ENCODE measurements at regions not wholly inside any gene's neighbourhood (a gene's known extent, or its start where the extent isn't known, plus 50 kb on each side); places are given as distances from the start of the nearest gene placed in this dataset.
"Not testable (repeated sequence)": the region's sequence is repeated elsewhere in the genome, so short reads cannot be mapped to it uniquely, and the experiment has no call there.

DNA sequence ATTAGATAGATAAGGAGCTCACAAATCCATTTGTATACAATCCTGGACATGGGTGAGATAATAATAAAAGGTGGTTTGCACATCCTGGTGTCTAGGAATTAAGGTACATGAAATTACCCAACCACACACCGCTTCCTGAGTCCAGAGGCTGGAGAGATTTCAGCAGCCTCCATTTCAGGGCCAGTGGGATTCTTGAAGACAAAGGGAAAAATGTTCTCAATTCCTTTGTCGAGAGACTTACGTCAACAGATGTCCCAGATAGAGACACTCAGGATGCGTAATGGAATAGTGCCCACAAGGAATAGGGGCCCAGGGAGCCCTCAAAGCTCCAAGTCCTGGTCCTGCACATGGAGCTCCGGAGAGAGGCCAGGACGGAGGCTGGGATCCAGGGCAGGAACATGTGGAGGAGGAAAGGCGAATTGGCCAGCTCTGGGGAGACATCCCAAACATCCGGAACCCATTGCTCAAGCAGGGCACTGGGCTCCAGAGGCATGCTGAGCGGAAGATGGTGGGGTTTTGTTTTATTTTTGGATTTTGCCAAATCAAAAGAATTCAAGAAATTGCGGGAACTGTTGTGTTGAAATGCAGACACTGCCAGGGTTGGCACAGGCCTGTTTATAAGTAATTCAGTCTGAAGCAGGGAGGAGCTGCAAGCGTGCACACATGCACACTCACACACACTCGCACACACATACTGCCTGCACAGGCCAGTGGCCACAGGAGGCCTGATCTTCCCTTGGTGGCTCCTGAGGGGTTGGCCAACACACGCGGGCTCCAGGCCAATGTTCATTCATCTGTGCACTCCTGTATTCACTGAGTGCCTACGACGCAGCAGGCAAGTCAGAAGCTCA, 97.2 kb downstream of the NOG start:
- DNase-seq (ENCODE audit: low read depth in 2 of 2, low spot score in 1 of 2) = no peak

DNA sequence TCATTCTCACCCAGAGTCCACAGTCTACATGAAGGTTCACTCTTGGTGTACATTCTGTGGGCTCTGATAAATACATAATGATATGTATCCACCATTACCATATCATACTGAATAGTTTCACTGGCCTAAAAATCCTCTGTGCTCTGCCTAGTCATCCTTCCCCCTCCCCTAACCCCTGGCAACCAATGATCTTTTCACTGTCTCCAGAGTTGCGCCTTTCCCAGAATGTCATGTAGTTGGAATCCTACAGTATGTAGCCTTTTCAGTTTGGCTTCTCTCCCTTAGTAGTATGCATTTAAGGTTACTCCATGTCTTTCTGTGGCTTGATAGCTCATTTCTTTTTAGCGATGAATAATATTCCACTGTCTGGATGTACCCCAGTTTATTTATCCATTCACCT, 101.3 kb downstream of the NOG start:
- no peak for DNase-seq (ENCODE audit: low read depth in 2 of 2, low spot score in 1 of 2)

DNA sequence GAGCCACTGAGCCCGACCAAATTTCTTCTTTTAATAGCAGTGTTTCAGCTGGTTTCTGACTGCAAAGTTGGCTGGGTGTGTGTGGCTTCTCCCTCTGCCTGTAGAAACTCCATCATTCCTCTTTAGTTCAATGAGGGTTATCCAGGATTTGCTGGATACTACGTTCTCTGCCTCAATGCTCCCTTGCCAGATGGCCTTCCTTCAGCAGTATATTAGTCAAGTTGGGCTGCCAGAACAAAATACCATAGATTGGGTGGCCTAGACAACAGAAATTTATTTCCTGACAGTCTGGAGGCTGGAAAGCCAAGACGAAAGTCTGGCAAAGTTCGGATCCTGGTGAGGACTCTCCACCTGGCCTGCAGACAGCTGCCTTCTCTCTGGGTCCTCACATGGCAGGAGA, 103.7 kb downstream of the NOG start:
- DNase-seq (ENCODE audit: low read depth in 2 of 2, low spot score in 1 of 2) = no peak

DNA sequence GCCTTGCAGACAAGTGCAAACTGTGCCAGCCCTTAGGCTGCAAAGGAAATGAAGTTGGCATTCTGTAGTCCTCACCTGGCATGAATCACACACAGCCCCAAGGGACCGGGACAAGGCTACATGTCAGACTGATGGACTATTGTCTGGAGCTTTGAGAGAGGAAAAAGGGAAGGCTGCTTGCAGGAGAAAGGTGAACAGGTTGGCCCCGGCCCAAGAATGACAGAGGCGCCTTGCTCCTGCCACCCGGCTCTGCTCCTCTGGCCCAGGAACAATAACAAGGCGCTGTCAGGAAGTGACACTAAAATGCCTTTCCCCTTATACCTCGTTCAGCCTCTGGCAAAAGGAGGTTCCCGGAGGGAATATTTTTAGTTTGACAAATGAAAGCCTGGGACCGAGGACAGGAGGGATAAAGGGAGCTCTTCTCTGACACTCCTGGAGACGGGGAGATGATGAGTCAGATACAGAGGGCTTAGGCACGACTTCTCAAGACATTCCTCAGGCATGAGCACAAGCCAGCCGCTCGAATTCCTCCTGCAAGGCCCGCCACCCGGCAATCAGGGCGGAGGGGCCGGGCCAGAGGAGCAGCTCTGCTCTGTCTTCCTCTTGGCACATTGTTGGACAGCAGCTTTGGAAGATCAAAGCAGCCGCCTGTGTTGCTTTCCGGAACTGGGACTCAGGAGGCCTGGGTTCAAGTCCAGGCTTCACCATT, 105.8 kb downstream of the NOG start:
- no peak for DNase-seq (ENCODE audit: low read depth in 2 of 2, low spot score in 1 of 2)

- DNase-seq (ENCODE audit: low read depth in 2 of 2, low spot score in 1 of 2) = no peak
These were observed 107.5 kb downstream of the NOG start for GRCh38 chr17:56700919-56701420.

DNA sequence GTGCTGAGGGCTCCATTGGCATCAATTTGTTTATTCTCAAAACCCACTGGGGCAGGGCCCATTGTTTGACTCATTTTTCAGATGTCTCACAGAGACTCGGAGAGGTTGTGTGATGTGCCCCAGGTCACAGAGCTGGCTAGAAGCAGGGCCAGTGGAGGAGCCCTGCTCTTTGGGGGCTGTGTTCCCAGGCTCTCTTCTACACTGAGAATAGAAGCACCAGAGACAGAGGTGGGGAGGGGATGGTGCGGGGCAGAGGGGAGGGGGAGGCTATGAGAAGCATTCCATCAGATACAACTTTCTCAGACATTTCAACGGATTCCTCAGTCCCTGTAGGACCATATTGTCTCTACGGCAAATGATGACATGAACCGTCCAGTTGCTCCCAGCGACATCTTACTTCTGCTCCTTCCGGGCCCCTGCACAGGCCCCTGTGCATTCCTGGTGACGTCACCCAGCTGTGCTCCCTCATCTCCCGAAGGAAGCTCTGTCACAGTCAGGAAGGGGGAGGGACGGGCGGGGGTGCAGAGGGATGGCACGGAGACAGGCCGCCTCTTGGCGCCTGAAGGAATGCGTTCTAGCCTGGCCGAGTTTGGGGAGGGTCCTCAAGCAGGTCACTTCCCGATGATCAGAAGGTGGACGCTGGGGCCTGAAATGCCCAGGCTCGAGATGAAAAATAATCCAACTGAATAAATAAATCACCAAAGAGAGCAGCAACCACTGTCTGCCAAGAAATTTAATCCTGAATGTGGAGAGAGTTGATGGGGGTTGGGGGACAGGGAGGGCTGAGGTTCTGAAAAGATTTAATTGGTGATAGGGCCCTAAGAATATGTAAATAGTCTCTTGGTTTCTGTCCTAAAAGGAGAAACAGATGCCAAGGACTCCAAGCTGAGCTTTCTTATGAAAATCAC, 114.1 kb downstream of the NOG start:
- no peak for DNase-seq (ENCODE audit: low read depth in 2 of 2, low spot score in 1 of 2)

DNA sequence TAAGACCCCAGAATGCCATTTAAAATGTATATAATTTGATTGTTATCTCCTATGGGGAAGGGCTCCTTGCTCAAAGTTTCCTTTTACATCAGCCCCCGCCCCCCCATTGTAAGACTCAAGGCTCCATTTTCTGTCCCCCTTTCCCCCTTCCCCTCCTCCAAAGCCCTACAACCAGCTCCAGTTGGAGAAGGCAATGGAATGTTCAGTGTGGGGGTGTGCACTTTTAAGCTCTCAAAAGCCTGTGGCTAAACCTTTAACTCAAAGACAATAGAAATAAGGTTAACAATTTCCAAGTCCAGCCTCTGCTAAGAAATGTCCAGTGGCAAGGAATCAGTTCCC, 114.7 kb downstream of the NOG start:
- no peak for DNase-seq (ENCODE audit: low read depth in 2 of 2, low spot score in 1 of 2)

DNA sequence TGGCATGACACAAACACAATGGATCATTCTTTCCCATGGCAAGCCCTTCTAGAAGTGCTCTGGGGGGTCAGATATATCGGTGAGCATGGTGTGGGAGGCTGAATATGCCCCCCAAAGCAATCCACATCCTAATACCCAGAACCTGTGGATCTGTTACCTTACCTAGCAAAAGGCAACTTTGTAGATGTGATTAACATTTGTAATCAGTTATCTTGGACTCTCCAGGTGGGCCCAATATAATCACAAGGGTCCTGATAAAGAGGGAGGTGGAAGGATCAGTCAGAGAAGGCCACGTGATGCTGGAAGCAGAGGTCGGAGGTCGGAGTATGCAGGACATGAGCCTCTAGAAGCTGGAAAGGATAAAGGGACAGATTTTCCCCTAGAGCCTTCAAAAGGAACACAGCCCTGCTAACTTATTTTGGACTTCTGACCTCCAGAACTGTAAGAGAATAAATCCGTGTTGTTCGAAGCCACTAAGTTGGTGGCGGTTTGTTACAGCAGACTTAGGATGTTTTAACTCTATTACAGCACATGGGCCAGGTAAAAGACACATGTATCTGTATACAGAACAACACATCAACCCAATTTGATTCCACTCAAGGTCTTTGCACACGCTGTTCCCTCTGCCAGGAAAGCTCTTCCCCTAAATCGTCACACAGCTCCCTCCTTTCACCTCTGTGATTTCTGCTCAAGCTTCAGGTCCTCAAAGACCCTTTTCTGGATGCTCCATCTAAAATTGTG, 115.3 kb downstream of the NOG start:
- DNase-seq (ENCODE audit: low read depth in 2 of 2, low spot score in 1 of 2) = no peak

GRCh38 chr17:56710986-56711385, 117.5 kb downstream of the NOG start:
- DNase-seq (ENCODE audit: low read depth in 2 of 2, low spot score in 1 of 2) = no peak

GRCh38 chr17:56715613-56716357, 117.9 kb downstream of the C17orf67 start:
- DNase-seq (ENCODE audit: low read depth in 2 of 2, low spot score in 1 of 2) = peak; percentile 38 to 51

DNA sequence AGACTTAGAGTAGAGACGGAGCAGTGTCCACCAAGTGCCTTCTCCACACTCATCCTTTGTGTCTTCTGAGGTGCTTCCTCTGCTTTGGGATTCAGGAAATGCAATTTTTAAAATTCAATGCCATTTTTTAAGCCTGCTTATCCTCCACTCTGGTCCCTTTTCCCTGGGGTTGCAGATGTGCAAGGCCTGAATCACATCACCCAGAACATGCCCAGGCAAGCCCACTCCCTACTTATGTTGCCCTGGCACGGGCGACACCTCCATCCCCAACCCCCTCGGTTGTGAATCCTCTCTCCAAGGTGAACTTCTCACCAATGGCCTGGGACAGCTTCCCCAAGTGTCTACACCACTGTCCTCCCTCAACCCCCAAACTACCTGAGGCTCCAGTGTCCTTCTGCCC, 116.2 kb downstream of the C17orf67 start:
- DNase-seq (ENCODE audit: low read depth in 2 of 2, low spot score in 1 of 2) = no peak

GRCh38 chr17:56718515-56718914, 115.2 kb downstream of the C17orf67 start:
- DNase-seq (ENCODE audit: low read depth in 2 of 2, low spot score in 1 of 2) = no peak

DNA sequence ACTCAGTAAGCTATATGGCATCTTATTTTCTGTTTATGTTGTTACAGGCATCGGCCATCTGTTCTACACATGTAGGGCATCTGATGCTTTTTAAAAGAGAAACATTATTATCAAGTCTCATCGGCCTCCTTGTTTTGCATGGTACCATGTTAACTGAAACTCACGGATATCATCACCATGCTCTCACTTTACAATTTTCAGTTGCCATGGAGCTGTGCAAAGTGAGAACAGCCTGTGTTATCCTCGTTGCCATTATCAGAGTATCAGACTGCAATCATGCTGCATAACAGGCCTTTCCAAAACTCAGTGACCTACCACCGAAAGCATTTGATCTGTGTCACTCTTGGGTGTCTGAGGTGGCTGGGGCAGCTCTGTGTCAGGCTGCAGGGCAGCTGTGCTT, 110.3 kb downstream of the C17orf67 start:
- no peak for DNase-seq (ENCODE audit: low read depth in 2 of 2, low spot score in 1 of 2)

DNA sequence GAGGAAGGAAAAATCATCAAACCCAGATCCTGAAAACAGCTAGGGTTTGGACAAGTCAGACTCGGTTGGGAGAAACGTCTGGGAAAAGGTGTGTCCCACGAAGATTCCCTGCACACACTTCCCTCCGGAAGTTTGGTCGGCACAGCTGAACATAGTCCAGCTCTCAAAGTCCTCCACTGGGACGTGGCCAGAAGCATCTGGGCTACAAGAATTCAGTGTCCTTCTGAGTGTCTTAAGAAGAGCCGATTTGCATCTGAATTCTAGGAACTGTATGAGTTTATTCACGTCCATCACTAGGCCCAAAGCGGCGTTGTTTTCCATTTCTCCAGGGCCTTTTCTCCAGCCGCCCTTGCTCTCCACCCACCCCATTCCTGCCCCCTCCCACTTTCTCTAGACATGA, 109.1 kb downstream of the C17orf67 start:
- no peak for DNase-seq (ENCODE audit: low read depth in 2 of 2, low spot score in 1 of 2)

GRCh38 chr17:56725144-56725543, 108.6 kb downstream of the C17orf67 start:
- DNase-seq (ENCODE audit: low read depth in 2 of 2, low spot score in 1 of 2) = no peak

DNA sequence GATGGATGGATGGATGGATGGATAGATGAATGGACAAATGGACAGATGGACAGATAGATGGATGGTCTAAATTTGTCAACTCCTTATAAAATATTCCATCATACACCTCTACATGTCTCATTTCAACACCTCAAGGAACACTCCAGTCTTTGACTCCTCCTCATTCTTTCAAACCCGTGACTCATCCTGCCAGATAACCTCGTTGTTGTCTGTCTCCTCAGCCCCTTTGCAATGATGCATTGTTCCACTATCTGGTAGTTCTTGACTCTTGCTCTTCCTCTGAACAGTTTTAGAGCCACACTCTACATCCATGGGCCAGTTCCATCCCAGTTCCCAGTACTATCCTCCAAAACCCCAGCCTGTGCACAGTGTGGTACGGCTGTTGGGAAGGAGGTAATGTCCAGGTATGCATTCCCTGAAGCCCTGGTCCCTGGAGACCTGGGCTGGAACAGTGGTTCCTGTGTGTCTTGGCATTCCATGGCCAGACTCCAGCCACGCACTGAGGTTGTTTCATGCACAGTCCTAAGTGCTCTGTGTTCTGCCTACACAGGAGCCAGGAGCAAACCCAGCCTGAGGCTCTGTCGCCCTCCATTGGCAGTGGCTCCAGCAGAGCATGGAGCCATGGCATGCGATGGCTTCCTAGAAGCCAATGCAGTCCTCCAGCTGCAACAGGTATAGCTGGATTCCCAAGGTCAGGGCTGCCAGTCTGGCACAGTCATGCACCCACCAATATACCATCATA, 105.7 kb downstream of the C17orf67 start:
- no peak for DNase-seq (ENCODE audit: low read depth in 2 of 2, low spot score in 1 of 2)

DNA sequence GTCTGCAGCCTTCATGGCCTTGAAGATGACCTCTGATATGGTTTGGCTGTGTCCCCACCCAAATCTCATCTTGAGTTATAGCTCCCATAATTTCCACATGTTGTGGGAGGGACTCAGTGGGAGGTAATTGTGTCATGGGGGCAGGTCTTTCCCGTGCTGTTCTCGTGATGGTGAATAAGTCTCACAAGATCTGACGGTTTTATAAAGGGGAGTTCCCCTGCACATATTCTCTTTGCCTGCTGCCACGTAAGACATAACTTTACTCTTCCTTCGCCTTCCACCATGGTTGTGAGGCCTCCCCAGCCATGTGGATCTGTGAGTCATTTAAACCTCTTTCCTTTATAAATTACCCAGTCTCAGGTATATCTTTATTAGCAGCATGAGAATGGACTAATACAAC, 102.6 kb downstream of the C17orf67 start:
- DNase-seq (ENCODE audit: low read depth in 2 of 2, low spot score in 1 of 2) = not testable (repeated sequence)

DNA sequence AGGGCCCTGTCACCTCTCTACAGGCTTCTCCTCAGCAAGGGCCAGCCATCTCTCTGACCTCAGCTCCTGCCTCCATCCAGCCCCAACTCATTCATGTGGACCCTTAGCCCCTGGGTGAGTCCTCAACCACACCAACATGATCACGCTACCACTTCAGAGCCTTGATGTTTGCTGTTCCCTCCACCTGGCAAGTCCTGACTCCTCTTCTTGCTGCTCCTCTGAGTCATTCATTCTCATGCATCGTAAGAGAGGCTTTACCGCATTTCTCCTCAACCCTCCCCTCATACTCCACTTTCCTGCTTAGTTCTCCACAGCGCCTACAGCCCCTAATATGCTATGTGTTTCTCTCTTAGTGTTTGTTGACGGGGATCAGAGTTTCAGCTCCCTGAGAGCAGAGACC, 99.9 kb downstream of the C17orf67 start:
- no peak for DNase-seq (ENCODE audit: low read depth in 2 of 2, low spot score in 1 of 2)

- DNase-seq (ENCODE audit: low read depth in 2 of 2, low spot score in 1 of 2) = no peak
These were observed 97.9 kb downstream of the C17orf67 start for GRCh38 chr17:56735842-56736241.

All from stimulated activated CD8-positive, alpha-beta memory T cell treated with anti-CD3 and anti-CD28 coated beads, Interleukin-4, amount 100 ng/mL, for 1 hour (primary cell).